ENCODE measurements at regions not wholly inside any gene's neighbourhood (a gene's known extent, or its start where the extent isn't known, plus 50 kb on each side); places are given as distances from the start of the nearest gene placed in this dataset.
"Not testable (repeated sequence)": the region's sequence is repeated elsewhere in the genome, so short reads cannot be mapped to it uniquely, and the experiment has no call there.

- no peak for DNase-seq
Measured at GRCh38 chr9:38153910-38154291, 84.9 kb upstream of the SHB start.

DNA sequence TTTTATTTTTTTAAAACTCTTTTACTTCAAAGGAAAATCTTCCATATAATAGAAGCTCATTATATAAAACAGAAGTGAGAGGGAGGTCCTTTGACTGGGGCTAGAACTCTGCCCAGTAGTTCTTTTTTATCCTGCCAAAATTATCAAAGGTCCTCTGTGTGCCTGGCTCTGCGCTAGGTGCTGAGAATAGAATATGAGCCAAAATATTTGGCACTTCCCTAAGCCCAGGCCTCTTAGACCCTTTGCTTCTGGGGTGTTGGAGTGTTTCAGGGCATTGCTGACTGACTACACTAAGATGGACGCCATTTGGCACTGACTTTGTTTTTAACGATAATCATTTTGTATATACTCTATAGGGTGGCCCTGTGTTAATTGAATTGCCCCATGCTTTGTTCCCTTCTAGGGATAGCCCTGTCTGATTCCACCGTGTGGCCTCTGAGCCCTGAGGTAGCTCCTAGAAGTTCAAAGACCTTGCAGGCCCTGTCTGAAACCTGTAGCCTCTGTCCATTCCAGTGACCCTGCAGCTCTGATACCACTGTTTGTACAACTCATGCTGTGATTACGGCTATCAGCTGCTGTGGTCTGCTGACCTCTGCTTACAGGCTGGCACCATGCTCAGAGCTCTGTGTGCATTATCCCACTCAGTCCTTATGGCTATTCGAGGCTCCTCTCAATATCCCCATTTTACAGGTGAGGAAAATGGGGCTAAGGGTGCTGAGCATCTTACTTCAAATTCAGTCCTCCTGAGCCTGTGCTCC lies 84.3 kb upstream of the SHB start:
- no peak for DNase-seq

- DNase-seq = no peak
Measured at GRCh38 chr9:38149647-38150046, 80.6 kb upstream of the SHB start.

GRCh38 chr9:38146844-38147243 lies 77.8 kb upstream of the SHB start:
- no peak for DNase-seq

DNA sequence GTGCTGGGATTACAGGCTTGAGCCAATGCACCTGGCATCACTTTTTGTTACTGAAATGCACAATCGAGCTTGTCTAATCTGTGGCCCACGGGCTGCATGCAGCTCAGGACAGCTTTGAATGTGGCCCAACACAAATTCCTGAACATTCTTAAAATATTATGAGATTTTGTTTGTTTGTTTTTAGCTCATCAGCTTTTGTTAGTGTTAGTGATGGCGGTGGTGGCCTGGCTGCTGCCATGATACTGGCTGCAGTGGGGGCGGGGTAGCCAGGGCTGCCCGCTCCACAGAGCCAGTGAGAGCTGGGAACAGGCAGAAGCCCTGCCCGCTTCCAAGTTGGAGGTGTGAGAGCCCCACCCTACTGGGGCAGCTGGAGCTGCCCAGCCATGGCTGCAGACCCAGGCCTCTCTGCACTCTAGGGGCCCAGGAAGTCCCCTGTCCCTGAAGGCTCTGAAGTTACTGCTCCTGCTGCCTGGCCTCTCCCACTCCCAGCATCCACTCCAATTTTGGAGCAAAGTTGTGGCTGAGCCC lies 76.6 kb upstream of the SHB start:
- no peak for DNase-seq

DNA sequence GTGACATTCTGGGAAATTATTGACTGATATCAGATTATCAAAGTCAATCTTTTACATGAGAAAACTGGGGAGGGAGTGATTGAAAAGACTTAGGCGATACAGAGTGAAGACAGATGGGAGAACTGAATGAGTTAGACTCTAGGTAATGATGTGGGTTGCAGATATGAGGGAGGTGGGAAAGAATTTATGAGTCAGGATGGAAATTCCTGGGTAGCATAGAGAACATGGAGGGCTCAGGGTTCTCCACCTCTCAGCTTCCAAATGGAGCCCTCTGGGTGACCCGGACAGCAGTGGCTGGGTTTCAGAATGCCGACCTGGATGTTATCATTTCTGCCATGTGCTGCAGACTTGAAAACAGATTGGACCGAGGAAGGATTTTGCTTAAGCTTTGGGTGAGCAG lies 75.4 kb upstream of the SHB start:
- peak; percentile 77 for DNase-seq

DNA sequence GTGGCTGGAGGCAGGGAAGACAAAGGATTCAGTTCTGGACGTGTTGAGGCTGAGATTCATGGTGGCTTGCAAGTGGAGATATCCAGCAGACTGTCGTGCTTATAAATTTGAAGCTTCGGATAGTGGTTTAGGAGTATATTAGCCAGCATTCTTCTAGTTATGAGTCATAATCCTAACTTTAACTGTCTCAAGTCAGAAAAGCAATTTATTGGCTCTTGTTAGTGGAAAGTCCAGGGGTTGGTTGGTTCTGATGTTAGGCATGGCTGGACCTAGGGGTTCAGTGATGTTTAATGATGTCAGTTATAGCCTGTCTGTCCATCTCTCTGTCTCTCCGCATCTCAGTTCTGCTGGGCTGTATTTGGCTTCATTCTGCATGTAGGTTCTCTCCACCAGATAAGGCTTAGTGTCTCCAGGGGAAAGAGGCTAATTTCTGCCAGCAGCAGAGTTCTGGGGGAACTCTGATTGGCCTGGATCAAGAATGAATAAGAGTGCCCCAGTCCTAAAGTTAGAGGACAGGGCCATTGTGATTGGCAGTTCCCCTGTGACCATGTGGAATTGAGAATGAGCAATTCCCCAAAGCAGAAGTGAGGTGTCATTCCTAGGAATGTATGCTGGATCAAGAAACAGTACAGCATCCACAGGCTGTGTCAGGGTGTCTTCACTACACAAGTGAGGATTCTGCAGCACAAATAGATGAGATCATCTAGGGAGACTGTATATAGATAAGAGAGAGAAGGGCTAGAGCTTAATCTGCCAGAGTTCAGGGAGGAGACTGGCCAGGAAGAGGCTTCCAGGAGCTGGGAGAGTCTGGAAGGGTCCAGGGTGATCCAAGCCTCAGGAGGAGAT lies 72.9 kb upstream of the SHB start:
- DNase-seq = peak; percentile 87

GRCh38 chr9:38138276-38138675 lies 69.2 kb upstream of the SHB start:
- no peak for DNase-seq

DNA sequence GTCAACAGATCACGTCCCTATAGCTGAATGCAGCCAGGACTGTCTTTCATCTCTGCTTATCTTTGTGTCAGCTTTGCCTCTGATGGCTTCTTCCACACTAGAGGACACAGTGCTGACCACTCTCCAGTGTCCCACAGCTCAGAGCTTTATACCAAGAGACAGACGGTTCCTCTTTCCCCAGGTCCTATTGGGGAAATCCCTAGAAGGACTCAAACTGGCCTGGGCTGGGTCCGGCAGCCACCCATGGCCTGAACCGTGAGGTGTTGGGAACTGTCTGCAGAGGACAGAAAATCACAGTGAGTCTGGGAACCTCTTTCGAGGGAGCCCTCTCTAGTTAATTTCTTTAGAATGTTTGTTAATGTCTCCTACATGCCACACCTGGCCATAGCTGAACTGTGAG lies 68.3 kb upstream of the SHB start:
- DNase-seq = no peak

DNA sequence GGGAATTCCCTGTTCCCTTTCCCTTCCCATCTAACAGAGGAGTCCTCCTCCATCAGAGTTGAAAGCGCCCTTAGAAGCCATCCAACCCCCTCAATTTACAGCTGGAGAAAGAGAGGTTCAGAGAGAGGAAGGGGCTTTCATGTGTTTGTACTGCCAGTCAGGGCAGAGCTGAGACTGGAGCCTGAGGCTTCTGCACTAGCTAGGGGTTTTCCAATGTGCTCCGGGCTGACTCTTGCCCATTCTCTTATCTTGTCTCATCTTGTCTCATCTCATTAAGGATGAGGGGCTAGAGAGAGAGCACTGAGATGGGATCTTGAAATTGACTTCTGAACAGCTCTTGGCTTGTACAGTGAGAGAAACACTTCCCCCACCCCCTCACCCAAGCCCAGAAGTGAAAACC lies 67.4 kb upstream of the SHB start:
- DNase-seq = no peak

GRCh38 chr9:38134611-38135237 lies 65.7 kb upstream of the SHB start:
- no peak for DNase-seq

- DNase-seq = no peak
Measured at GRCh38 chr9:38133595-38133994, 64.6 kb upstream of the SHB start.

GRCh38 chr9:38132956-38133355 lies 63.9 kb upstream of the SHB start:
- DNase-seq = no peak

GRCh38 chr9:38131729-38132128 lies 62.7 kb upstream of the SHB start:
- no peak for DNase-seq

DNA sequence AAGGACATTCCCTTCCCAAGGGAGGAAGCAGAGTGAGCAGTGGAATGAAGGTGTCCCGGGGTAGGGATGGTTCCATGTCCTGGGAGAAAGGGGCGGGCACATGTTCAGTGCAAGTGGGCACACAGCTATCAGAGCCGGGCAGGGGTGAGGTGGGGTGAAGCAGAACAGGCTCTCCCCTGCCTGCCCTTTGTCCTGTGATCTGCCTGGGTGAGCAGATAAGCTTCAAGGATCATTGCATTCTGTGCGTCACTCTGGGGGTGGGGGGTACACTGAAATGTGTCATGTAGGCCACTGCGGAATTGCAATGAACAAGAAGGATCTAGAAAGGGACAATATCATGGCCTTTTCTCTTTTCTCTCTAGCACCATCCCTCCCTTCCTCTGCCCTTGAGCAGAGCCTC lies 61.7 kb upstream of the SHB start:
- DNase-seq = no peak

DNA sequence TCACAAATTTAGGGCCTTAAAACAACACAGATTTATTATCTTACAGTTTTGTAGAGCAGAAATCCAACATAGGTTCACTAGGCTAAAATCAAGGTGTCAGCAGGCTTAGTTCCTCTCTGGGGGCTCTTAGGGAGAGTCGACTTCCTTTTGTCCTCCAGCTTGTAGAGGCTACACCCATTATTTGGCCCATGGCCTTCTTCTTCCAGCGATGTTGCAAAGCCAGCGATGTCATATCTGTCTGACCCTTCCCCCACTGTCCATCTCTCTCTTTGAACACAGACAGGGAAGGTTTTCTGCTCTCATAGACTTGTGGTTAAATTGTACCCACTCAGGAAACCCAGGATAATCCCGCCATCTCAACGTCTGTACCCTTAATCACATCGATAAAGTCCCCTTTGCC lies 60.3 kb upstream of the SHB start:
- DNase-seq = no peak

DNA sequence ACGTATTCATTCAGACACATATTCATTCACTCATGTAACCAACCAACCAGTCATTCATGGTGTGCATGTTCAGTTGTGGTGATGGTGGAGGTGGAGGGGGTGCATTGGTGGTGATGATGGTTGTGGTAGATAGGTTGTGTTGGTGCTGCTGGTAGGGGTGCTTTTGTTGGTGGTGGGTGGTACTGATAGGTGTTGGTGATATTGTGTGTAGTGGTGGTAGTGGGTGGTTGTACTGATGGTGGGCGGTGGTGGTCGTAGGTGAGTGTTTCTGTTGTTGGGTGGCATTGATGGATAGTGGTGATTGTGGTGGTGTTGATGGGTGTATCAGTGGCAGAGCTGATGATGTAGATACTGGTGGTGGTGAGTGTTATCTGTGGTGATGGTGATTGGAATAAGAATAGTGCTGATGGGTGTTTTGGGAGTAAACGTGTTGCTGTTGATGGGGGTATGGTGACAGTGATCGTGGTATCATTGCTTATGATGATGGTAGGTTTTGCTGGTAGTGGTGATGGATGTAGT lies 59.8 kb upstream of the SHB start:
- DNase-seq = no peak

GRCh38 chr9:38127271-38127839 lies 58.3 kb upstream of the SHB start:
- DNase-seq = peak; percentile 13

- no peak for DNase-seq
Measured at GRCh38 chr9:38126730-38127129, 57.7 kb upstream of the SHB start.

- DNase-seq = no peak
Measured at GRCh38 chr9:38125889-38126288, 56.9 kb upstream of the SHB start.

- not testable (repeated sequence) for DNase-seq
Measured at GRCh38 chr9:38123359-38123758, 54.3 kb upstream of the SHB start.

GRCh38 chr9:38120961-38121360 lies 51.9 kb upstream of the SHB start:
- DNase-seq = no peak
